ENCODE measurements at regions not wholly inside any gene's neighbourhood (a gene's known extent, or its start where the extent isn't known, plus 50 kb on each side); places are given as distances from the start of the nearest gene placed in this dataset.
A peak's percentile ranks its signal among the peaks of the same experiment; 100 is the strongest.

GRCh38 chr13:91185294-91185863 is 162.1 kb upstream of the MIR17HG start:
- no peak for FAIRE-seq
- DNase-seq (ENCODE audit: extremely low read depth in 1 of 4, low spot score in 3 of 4): peak in 1 of 4 experiments; percentile 28
- Histone ChIP-seq H3K27ac (ENCODE audit: extremely low read depth, low read depth, low read length) (no peak overlapping the region), H3K36me3 (ENCODE audit: control insufficient read depth, insufficient read depth, low read length) (no peaks in the 10 kb centered on the region), H3K27me3 (ENCODE audit: control insufficient read depth in 2 of 2, insufficient read depth in 2 of 2, low read length in 2 of 2) (no peaks in the 10 kb centered on the region), H3K9ac (ENCODE audit: insufficient read depth in 1 of 2, low read depth in 2 of 2, low read length in 2 of 2) (no peak overlapping the region), H3K4me2 (ENCODE audit: insufficient read depth, low read length) (no peak overlapping the region), H3K4me3 (no peak overlapping the region), H2AFZ (ENCODE audit: low read depth, low read length) (no peak overlapping the region), H3K4me1 (replicated peaks in 1 of 2; ENCODE audit: control insufficient read depth in 2 of 2, insufficient read depth in 2 of 2, low read length in 2 of 2) (no peaks in the 10 kb centered on the region), H3K9me3 (replicated peaks; ENCODE audit: control insufficient read depth, insufficient read depth, low read depth, low read length) (no peaks in the 10 kb centered on the region), H4K20me1 (replicated peaks; ENCODE audit: control insufficient read depth, insufficient read depth, low read length) (no peaks in the 10 kb centered on the region), H3K9me1 (ENCODE audit: control insufficient read depth, insufficient read depth, low read length) (no peaks in the 10 kb centered on the region), H3K79me2 (ENCODE audit: control insufficient read depth, insufficient read depth, low read length) (no peaks in the 10 kb centered on the region)
- ChIA-PET CTCF (ENCODE audit: low intra/inter-chr PET ratio) (interaction anchor here (0.6 to 1.2 kb wide), 3 partner anchors 48 to 119 kb away, joined by 3 to 4 read pairs (median 3); no protein-coding TSS in a partner anchor), POLR2A (interaction anchor here (0.5 to 1.0 kb wide), 2 partner anchors 8 to 10 kb away, joined by 3 read pairs; no protein-coding TSS in a partner anchor)
- intact Hi-C loops (cut with micrococcal nuclease) (loop anchor here (2.0 to 5.0 kb wide), 2 partner anchors 37 to 51 kb away; no protein-coding TSS in a partner anchor), in situ Hi-C loops (cut with MboI) (no loop called here)
- no TSS peak for BruUV-seq (replicated peaks)
- 4% methylated on average over 2 of the region's 2 CpGs for WGBS (ENCODE audit: insufficient coverage, low coverage, missing lambda C conversion rate)
- ATAC-seq: peak; percentile 40; the same call in 1 of the 3 replicates
- peak; percentile 75 for TF ChIP-seq E4F1 (CRISPR knock-in tag; IDR thresholded peaks at IDR 0.05; ENCODE audit: borderline replicate concordance)
- TF ChIP-seq HMGXB4 (CRISPR knock-in tag; IDR thresholded peaks at IDR 0.05): 0 out of 2 replicates have a peak, but pooled peaks have one; percentile 28
- TF ChIP-seq ZNF263 (CRISPR knock-in tag; IDR thresholded peaks at IDR 0.05; ENCODE audit: borderline replicate concordance): no peak
- peak; percentile 57 for TF ChIP-seq ETS2 (tag; IDR thresholded peaks at IDR 0.05; ENCODE audit: borderline replicate concordance, poor library complexity, severe bottlenecking)
- TF ChIP-seq ZNF668 (CRISPR knock-in tag; IDR thresholded peaks at IDR 0.05): 0 out of 2 replicates have a peak, but pooled peaks have one; percentile 56
- peak; percentile 30 for TF ChIP-seq U2AF1 (optimal IDR thresholded peaks at IDR 0.05; ENCODE audit: low read depth, low read length)
- TF ChIP-seq NFE2L1 (tag; IDR thresholded peaks at IDR 0.05; ENCODE audit: borderline replicate concordance, low read depth): 0 out of 2 replicates have a peak, but pooled peaks have one; percentile 3
- peak in 2 of 3 experiments; percentile 33 to 50; a peak in 3 of 6 replicates for TF ChIP-seq CTCF (IDR thresholded peaks at IDR 0.05 in 2 of 3, conservative IDR thresholded peaks at IDR 0.05 in 1 of 3; ENCODE audit: insufficient read depth in 2 of 3, low read depth in 1 of 3, low read length in 3 of 3)
- no peak for TF ChIP-seq SMARCE1 (IDR thresholded peaks at IDR 0.05)
- TF ChIP-seq ZNF140 (CRISPR knock-in tag; IDR thresholded peaks at IDR 0.05): no peak
- TF ChIP-seq ZNF655 (CRISPR knock-in tag; IDR thresholded peaks at IDR 0.05): 0 out of 2 replicates have a peak, but pooled peaks have one; percentile 18
- peak; percentile 51 to 73 for TF ChIP-seq RAD21 (CRISPR knock-in tag; conservative IDR thresholded peaks at IDR 0.05 in 1 of 2, IDR thresholded peaks at IDR 0.05 in 1 of 2)
- TF ChIP-seq ZNF324 (CRISPR knock-in tag; IDR thresholded peaks at IDR 0.05): no peak

Measured in K562 (cell line).